Endothelial cell of hepatic sinusoid (primary cell): ENCODE measurements at regions not wholly inside any gene's neighbourhood (a gene's known extent, or its start where the extent isn't known, plus 50 kb on each side); places are given as distances from the start of the nearest gene placed in this dataset.

Experiments
- in situ Hi-C: cut with HindIII; loops from 2 replicates; pipeline ENCODE4 v1.10.0; 2017; ENCODE audit warnings: low sequenced_read_pairs

- in situ Hi-C loops, result no loop called here
Measured at GRCh38 chr12:25013061-25013460, 64.2 kb upstream of the BCAT1 start.

- in situ Hi-C loops, result no loop called here
Measured at GRCh38 chr12:25009496-25010092, 60.7 kb upstream of the BCAT1 start.

GRCh38 chr12:25005376-25005775, 56.5 kb upstream of the BCAT1 start:
- in situ Hi-C loops, result no loop called here

GRCh38 chr12:25004447-25004846, 55.5 kb upstream of the BCAT1 start:
- in situ Hi-C loops, result no loop called here

GRCh38 chr12:25001311-25001710, 52.4 kb upstream of the BCAT1 start:
- in situ Hi-C loops, result no loop called here
